GM21717 (cell line): ENCODE measurements at regions not wholly inside any gene's neighbourhood (a gene's known extent, or its start where the extent isn't known, plus 50 kb on each side); places are given as distances from the start of the nearest gene placed in this dataset.

ENCODE experiments used
- ATAC-seq: cut with Tn5 transposase; IDR thresholded peaks from one replicate; pipeline ENCODE4 v1.9.1; 2021; ENCODE audit warnings: mild to moderate bottlenecking, moderate library complexity; ENCODE audit not compliant: unreplicated experiment

DNA sequence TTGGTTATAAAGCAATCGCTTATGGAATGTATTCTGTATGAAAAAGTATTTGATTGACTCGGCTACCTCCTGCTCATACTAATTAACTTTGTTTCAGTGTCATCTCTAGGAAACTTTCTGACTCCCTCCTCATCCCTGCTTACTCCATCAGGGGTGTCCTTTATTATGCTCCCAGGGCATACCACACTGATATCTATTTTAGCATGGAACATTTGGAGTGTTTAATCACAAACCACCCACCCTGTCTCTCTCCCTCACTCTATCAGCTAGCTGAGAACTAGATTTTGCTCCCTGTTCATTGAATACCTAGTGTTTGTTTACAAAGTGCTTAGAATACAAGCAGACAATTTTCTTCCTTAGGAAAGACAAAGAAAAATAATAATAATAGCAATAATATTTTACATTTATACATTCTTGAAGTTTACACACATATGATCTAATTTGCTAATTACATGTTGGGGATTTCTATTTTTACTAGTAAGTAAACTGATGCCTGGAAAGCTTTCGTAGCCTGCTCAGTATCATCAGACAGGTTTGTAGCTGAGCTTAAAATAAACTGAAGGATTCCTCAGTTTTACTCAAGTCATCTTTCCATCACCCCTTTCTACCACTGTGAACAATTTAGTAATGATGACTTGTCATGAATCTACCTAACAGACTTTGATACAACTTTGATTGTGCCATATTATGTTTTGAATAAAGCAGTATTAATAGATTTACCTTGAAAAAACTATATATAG lies 811.4 kb upstream of the HS3ST1 start:
- no peak for ATAC-seq

- no peak for ATAC-seq
Observed at GRCh38 chr4:12231098-12231497, 802.4 kb upstream of the HS3ST1 start.

GRCh38 chr4:12221031-12221430 lies 792.3 kb upstream of the HS3ST1 start:
- ATAC-seq = no peak

DNA sequence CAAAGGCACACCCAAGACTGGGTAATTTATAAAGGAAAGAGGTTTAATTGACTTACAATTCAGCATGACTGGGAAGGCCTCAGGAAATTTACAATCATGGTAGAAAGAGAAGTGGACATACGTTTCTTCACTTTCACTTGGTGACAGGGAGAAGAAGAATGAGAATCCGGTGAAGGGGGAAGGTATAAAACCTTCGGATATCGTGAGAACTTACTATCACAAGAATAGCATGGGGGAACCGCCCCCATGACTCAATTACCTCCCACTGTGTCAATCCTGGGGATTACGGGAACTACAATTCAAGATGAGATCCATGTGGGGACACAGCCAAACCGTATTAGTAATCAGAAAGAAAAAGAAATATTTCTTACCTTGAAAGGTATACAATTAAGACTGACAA lies 782.9 kb upstream of the HS3ST1 start:
- no peak for ATAC-seq

GRCh38 chr4:12207396-12207795 lies 778.7 kb upstream of the HS3ST1 start:
- no peak for ATAC-seq

DNA sequence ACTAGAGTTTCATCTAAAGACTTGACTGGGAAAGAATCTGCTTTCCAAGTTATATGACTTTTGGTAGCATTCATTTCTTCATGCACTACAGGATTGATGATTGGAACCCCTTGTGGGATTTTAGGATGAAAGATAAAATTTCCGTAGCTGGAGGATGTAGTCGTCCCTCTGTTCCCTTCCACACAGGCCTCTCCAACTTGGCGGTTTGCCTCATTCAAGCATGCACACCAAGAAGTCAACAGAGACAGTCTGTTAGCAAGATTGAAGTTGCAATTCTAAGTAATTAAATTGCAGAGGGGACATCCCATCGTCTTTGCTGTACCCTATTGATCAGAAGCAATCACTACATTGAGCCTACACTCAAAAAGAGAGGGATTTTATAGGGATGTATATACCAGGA lies 777.4 kb upstream of the HS3ST1 start:
- no peak for ATAC-seq

DNA sequence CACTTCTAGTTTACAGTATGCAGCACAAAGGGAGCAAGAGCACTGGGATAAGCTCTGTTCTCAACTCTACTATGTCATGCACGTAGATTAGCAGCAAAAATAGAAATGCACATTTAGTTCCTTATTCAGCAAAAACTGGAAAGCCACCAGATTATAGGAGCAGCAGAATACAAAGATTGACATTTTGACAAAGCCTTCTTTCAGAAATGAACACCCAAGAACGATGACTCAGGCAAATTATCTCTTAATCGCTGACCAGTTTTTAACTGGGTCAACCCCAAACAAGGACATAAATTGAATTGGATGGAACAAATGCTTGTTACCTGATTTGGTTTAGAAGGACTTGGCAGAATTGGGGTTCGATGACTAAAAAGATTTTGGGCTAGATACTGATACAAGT lies 775.3 kb upstream of the HS3ST1 start:
- ATAC-seq = no peak

- ATAC-seq = no peak
Observed at GRCh38 chr4:12200226-12200625, 771.5 kb upstream of the HS3ST1 start.

DNA sequence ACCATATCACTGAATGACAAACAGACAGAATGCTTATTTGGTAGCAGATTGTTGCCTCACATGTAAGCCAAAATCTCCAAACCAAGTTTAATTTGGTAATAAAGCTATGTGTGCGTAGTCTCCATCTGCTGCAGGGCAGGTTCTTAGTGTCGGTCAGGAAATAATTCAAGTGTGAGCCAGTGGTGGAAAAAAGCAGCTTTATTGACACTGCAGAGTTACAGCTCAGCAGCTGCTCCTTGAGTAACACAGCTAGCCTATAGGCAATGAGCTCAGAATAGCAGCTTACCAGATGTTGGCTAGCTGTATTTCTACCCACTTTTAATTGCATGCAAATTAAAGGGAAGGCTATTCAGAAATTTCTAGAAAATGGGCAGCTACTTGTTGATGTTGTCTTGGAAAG lies 757.8 kb upstream of the HS3ST1 start:
- no peak for ATAC-seq

- no peak for ATAC-seq
Observed at GRCh38 chr4:12178614-12179610, 750.2 kb upstream of the HS3ST1 start.

GRCh38 chr4:12177416-12177815 lies 748.7 kb upstream of the HS3ST1 start:
- no peak for ATAC-seq

- no peak for ATAC-seq
Observed at GRCh38 chr4:12173496-12173895, 744.8 kb upstream of the HS3ST1 start.

DNA sequence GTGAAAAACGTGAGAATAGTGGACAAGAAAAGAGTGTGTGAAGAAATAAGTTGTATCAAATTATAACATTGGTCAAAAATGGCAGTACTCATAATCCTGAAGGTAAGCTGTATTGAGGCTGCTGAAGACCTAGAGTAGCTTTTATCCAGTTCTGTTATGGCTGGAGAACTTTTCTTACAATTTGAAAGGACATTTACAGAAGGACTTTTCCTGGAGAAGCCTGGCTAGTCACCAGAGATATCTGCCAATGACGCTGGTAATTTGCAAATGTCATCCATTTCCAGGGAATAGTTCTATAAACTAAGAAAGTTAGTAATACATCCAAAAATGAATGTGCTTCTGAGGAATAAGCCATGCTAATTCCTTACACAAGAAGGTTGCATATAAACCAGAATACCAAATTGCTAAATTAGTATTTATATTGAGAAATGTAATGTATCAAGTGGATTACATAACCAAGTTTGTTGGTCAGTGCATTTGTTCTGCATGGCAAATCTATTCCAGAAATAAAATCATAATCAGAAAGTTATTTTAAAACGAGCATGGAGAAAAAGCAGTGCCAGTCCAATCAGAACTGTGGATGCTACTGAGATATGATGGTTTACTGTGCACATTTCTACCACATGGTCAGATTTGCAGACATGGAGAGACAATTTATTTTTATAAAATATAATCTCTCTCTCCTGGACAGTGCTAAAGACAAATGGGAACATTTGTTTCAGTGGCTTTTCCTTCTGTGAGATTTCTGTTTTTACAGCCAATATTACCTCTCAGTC lies 743.7 kb upstream of the HS3ST1 start:
- ATAC-seq = no peak

GRCh38 chr4:12170308-12170707 lies 741.6 kb upstream of the HS3ST1 start:
- ATAC-seq = no peak

DNA sequence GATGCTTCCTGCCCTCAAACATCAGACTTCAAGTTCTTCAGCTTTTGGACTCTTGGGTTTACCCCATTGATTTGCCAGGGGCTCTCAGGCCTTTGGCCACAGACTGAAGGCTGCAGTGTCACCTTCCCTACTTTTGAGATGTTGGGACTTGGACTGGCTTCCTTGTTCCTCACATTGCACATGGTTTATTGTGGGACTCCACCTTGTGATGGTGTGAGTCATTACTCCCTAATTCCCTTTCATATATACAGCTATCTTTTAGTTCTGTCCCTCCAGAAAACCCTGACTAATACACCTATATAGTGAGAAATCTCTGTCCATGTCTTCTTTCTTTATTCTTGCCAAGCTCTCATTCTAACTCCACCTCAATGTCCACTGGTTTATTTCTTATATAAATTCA lies 736.9 kb upstream of the HS3ST1 start:
- ATAC-seq = no peak

DNA sequence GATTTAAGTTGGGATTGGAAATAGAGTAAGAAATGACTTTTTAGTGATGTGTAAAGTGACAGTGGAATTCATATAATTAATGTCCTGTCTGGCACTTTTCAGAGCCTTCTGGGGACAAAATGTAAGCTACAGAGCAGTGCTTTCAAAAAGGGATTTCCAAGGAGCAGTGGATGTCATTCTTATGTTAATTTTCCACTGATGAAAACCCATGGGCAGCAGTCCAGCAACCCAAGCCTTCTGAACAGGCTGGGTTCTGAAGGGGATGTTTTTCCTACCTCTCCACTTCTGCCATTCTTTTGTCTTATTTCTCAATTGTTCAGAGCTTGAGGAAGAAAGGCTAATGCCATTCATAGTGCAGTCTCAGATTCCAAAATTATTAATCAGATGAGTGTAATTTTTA lies 717.6 kb upstream of the HS3ST1 start:
- ATAC-seq = no peak

DNA sequence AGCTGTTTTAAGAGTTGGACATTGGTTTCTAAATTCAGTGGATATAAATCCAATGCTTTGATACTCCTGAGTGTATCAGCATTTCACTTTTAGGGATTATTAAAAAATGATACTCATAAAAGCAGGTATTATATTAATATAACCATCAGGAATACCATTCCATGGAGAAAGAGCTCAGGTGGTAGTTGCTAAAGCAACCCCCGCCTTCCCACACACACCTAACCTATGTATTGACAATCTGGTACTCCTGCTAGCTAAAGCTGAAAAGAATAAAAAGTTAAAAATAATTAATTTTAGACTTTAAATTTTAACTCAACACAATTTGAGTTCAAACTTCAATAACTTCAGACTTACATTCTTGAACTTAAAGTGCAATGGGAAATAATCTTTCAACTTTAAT lies 717.1 kb upstream of the HS3ST1 start:
- no peak for ATAC-seq

- ATAC-seq = no peak
Observed at GRCh38 chr4:12145106-12145505, 716.4 kb upstream of the HS3ST1 start.

DNA sequence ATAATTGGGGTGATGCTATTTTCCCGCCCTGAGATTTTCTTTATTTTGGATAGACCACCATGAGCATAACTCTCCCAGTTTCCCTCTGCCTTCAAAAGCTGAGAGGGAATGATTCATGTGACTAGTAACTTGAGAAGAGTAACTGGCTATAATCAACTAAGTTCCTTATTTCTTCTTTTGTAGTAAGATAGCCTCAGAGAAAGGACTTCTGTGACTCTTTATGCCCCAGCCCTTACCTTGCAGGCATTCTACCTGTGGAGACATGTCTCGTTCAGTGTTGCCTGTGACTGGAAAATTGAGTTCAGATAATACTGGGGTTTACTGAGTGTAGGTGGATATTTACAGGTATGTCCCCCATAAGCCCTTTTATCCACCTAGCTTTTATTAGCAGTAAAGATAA lies 715.4 kb upstream of the HS3ST1 start:
- ATAC-seq = no peak

- ATAC-seq = no peak
Observed at GRCh38 chr4:12140864-12141263, 712.2 kb upstream of the HS3ST1 start.

DNA sequence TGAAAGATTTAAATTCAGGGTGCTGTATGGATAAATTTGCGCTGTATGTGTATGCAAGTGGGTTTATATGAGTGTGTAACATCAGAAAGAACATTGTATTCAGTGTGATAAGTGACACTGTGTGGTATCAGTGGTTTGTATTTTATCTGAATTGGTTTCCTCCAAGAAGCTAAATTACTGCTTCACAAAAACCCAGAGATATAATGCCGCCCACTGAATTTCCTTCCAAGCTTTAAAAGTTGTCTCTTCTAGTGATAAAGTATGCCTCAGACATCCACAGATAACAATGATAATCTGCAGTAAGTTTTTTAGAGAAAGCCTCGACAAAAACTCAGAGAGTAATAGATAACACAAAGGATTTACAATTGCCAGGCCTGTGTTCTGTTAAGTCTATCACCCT lies 710.6 kb upstream of the HS3ST1 start:
- ATAC-seq = no peak
